SK-N-SH (cell line): ENCODE measurements at regions not wholly inside any gene's neighbourhood (a gene's known extent, or its start where the extent isn't known, plus 50 kb on each side); places are given as distances from the start of the nearest gene placed in this dataset.

Experiments used
- CTCF ChIP-seq: fragments of 200-600 bp; sonication (generic); IDR thresholded peaks from 2 replicates; pipeline ENCODE4 v1.6.1; 2017; ENCODE audit warnings: antibody characterized with exemption, mild to moderate bottlenecking, moderate library complexity
- EP300 ChIP-seq, 2 experiments: IDR thresholded peaks; 2 replicates each; pipeline versions ENCODE4 v1.4.0 to v1.6.1; 2012; ENCODE audit warnings: borderline replicate concordance in 1 of 2, low read depth in 1 of 2, low read length in 1 of 2
- EZH2phosphoT487 ChIP-seq: fragments of 200-600 bp; sonication (generic); IDR thresholded peaks from 2 replicates; pipeline ENCODE4 v1.6.1; 2017; ENCODE audit warnings: low read depth, mixed run types, mild to moderate bottlenecking, antibody characterized with exemption, moderate library complexity, borderline replicate concordance
- GABPA ChIP-seq: IDR thresholded peaks from 2 replicates; pipeline ENCODE4 v1.4.0; 2012; ENCODE audit warnings: low read depth, mild to moderate bottlenecking
- MAX ChIP-seq: IDR thresholded peaks from 2 replicates; pipeline ENCODE4 v1.4.0; 2012; ENCODE audit warnings: low read depth
- SIN3A ChIP-seq: IDR thresholded peaks from 2 replicates; pipeline ENCODE4 v1.6.1; 2012; ENCODE audit warnings: low read depth, mild to moderate bottlenecking, low read length, moderate library complexity, borderline replicate concordance
- YY1 ChIP-seq: IDR thresholded peaks from 2 replicates; pipeline ENCODE4 v1.4.0; 2012; ENCODE audit warnings: low read depth, mild to moderate bottlenecking
- ZBTB33 ChIP-seq: IDR thresholded peaks from 2 replicates; pipeline ENCODE4 v1.4.0; 2012; ENCODE audit warnings: low read depth, borderline replicate concordance

DNA sequence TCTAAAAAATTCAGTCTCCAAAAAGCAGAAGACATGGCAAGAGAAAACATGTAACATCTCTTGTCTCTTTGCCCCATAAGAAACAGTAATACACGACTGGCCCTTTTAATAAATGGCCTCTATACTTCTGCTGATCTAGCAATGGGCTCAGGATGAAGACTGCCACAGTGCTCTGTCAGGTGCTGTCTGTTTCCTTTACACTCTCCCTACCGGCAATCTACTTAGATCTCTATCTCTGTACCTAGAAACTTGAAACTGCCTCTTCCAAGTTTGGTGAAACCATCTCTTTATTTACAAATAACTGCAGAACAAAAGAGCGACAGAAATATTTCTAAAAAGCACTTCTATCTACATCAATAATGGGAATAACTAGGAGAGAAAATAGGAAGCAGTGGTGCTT, 685.2 kb upstream of the INTU start:
- TF ChIP-seq CTCF, result no peak
- no peak for TF ChIP-seq GABPA
- TF ChIP-seq SIN3A, result no peak
- no peak for TF ChIP-seq YY1
- no peak for TF ChIP-seq EZH2phosphoT487
- TF ChIP-seq MAX, result no peak
- no peak for TF ChIP-seq EP300 (IDR thresholded peaks at IDR 0.05; ENCODE audit: borderline replicate concordance in 1 of 2, low read depth in 1 of 2, low read length in 1 of 2)
- no peak for TF ChIP-seq ZBTB33
